Transverse colon (tissue), 4 donors: ENCODE measurements at regions not wholly inside any gene's neighbourhood (a gene's known extent, or its start where the extent isn't known, plus 50 kb on each side); places are given as distances from the start of the nearest gene placed in this dataset.
"Not testable (repeated sequence)": the region's sequence is repeated elsewhere in the genome, so short reads cannot be mapped to it uniquely, and the experiment has no call there.

ENCODE experiments used
- DNase-seq: peaks from one replicate; pipeline ENCODE4 v3.0.0-alpha.2; 2019
- H3K27ac ChIP-seq, 4 donors: fragments of 200-600 bp; sonication (generic); 2 replicates each; pipeline ENCODE4 v1.5.1; 2016 to 2018; ENCODE audit warnings: inconsistent platforms in 4 of 4
- H3K27me3 ChIP-seq: fragments of 200-600 bp; sonication (generic); 2 replicates; pipeline ENCODE4 v1.5.1; 2017; ENCODE audit warnings: inconsistent platforms
- H3K36me3 ChIP-seq, 4 donors: fragments of 200-600 bp; sonication (generic); 2 replicates each; pipeline ENCODE4 v1.5.1; 2017 to 2019; ENCODE audit warnings: inconsistent platforms in 4 of 4
- H3K4me1 ChIP-seq, 4 donors: fragments of 200-600 bp; sonication (generic); 2 replicates each; pipeline ENCODE4 v1.5.1; 2017 to 2020; ENCODE audit warnings: inconsistent platforms in 4 of 4
- H3K4me3 ChIP-seq, 4 donors: fragments of 200-600 bp; sonication (generic); 1 replicate in 1 of 4; 2 replicates in 3 of 4; pipeline versions ENCODE4 v1.5.1 to v1.6.1; 2017 to 2019; ENCODE audit warnings: inconsistent platforms in 4 of 4
- H3K9me3 ChIP-seq, 2 donors: fragments of 200-600 bp; sonication (generic); 2 replicates each; pipeline ENCODE4 v1.5.1; 2017 to 2019; ENCODE audit warnings: inconsistent platforms in 2 of 2
- EP300 ChIP-seq: sonication (generic); formaldehyde crosslinking; IDR thresholded peaks from one replicate; pipeline ENCODE4 v1.6.1; 2017; ENCODE audit warnings: antibody characterized with exemption, low read depth
- POLR2A ChIP-seq: fragments of 450-650 bp; IDR thresholded peaks from one replicate; pipeline ENCODE4 v1.6.1; 2016; ENCODE audit warnings: antibody characterized with exemption, mild to moderate bottlenecking, moderate library complexity
- POLR2AphosphoS5 ChIP-seq, 3 donors: sonication (generic); formaldehyde crosslinking; IDR thresholded peaks; one replicate each; pipeline ENCODE4 v1.6.1; 2016; ENCODE audit warnings: antibody characterized with exemption in 3 of 3
- WGBS, 2 donors: methylation state at CpG; one replicate each; pipeline ENCODE4 v1.1.5; 2018; ENCODE audit warnings: low coverage in 1 of 2; 5-methylcytosine and 5-hydroxymethylcytosine counted together
- in situ Hi-C, 4 donors: fragments of 200-750 bp; cut with MboI; loops; one replicate each; pipeline versions ENCODE4 v1.15.0 to v1.15.1; 2017; ENCODE audit warnings: low sequenced_read_pairs in 3 of 4, low pct_ligation_motif_present in 1 of 4, low pct_unique_long_range_greater_than_20kb in 1 of 4
- intact Hi-C: fragments of 100-400 bp; cut with DNase I; formaldehyde crosslinking; loops from one replicate; pipeline ENCODE4 v1.15.1; 2023; ENCODE audit warnings: low total_unique reads
- TF ChIP-seq, protein P1 (sequence below), 5 experiments: fragments of 200-600 bp in 3 of 5; fragments of 450-650 bp in 2 of 5; sonication (generic) in 3 of 5; IDR thresholded peaks; 1 replicate in 2 of 5; 2 replicates in 3 of 5; pipeline ENCODE4 v1.5.1; 2016 to 2017; ENCODE audit warnings: antibody characterized with exemption in 5 of 5, inconsistent platforms in 3 of 5, mild to moderate bottlenecking in 2 of 5, moderate library complexity in 1 of 5

DNA sequence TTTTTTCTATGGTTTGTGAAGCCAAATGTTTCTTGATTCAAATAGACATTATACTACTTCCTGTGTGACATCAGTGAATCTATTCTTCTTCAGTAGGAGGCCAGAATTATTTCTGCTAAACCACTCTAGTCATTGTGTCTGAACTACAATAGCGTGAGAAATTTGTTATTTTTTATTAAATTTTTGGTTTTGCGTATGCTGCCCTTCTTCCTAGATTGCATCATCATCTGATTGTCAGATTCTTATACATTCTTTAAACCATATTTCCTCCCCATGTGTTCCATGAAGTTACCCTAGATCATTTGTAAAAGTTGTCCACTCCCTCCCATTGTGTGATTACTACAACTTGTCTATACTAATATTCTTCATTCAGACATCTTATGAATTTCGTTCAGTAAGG lies 187.8 kb upstream of the SPRY2 start:
- WGBS, 2 donors, result 86 to 92% methylated on average over 3 of the region's 3 CpGs
- no peaks in the 10 kb centered on the region for H3K36me3 ChIP-seq
- no peak overlapping the region for H3K27ac ChIP-seq
- no peak overlapping the region for H3K4me3 ChIP-seq
- H3K27me3 ChIP-seq, result no peaks in the 10 kb centered on the region
- no peaks in the 10 kb centered on the region for H3K9me3 ChIP-seq
- DNase-seq, result no peak
- intact Hi-C loops (loop anchor here (5.0 kb wide), 1 partner anchor 529 kb away; no protein-coding TSS in a partner anchor), in situ Hi-C loops (no loop called here)
- no peaks in the 10 kb centered on the region for H3K4me1 ChIP-seq
- TF ChIP-seq, protein P1, sequence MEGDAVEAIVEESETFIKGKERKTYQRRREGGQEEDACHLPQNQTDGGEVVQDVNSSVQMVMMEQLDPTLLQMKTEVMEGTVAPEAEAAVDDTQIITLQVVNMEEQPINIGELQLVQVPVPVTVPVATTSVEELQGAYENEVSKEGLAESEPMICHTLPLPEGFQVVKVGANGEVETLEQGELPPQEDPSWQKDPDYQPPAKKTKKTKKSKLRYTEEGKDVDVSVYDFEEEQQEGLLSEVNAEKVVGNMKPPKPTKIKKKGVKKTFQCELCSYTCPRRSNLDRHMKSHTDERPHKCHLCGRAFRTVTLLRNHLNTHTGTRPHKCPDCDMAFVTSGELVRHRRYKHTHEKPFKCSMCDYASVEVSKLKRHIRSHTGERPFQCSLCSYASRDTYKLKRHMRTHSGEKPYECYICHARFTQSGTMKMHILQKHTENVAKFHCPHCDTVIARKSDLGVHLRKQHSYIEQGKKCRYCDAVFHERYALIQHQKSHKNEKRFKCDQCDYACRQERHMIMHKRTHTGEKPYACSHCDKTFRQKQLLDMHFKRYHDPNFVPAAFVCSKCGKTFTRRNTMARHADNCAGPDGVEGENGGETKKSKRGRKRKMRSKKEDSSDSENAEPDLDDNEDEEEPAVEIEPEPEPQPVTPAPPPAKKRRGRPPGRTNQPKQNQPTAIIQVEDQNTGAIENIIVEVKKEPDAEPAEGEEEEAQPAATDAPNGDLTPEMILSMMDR (IDR thresholded peaks at IDR 0.05), result no peak
- TF ChIP-seq EP300 (no peak), POLR2AphosphoS5 (IDR thresholded peaks at IDR 0.05) (no peak), POLR2A (no peak)

GRCh38 chr13:80527400-80527799 lies 186.5 kb upstream of the SPRY2 start:
- TF ChIP-seq EP300, result no peak
- TF ChIP-seq, protein P1 (IDR thresholded peaks at IDR 0.05), result no peak
- TF ChIP-seq POLR2AphosphoS5 (IDR thresholded peaks at IDR 0.05), result no peak
- no peak for TF ChIP-seq POLR2A
- 75 to 81% methylated on average over 1 to 2 of the region's 2 CpGs for WGBS, 2 donors
- H3K4me1 ChIP-seq, result no peaks in the 10 kb centered on the region
- DNase-seq, result no peak
- no peak overlapping the region for H3K27ac ChIP-seq
- intact Hi-C loops (loop anchor here (5.0 kb wide), 1 partner anchor 530 kb away; no protein-coding TSS in a partner anchor), in situ Hi-C loops (no loop called here)
- H3K36me3 ChIP-seq, result no peaks in the 10 kb centered on the region
- no peaks in the 10 kb centered on the region for H3K27me3 ChIP-seq
- no peaks in the 10 kb centered on the region for H3K9me3 ChIP-seq
- no peak overlapping the region for H3K4me3 ChIP-seq

DNA sequence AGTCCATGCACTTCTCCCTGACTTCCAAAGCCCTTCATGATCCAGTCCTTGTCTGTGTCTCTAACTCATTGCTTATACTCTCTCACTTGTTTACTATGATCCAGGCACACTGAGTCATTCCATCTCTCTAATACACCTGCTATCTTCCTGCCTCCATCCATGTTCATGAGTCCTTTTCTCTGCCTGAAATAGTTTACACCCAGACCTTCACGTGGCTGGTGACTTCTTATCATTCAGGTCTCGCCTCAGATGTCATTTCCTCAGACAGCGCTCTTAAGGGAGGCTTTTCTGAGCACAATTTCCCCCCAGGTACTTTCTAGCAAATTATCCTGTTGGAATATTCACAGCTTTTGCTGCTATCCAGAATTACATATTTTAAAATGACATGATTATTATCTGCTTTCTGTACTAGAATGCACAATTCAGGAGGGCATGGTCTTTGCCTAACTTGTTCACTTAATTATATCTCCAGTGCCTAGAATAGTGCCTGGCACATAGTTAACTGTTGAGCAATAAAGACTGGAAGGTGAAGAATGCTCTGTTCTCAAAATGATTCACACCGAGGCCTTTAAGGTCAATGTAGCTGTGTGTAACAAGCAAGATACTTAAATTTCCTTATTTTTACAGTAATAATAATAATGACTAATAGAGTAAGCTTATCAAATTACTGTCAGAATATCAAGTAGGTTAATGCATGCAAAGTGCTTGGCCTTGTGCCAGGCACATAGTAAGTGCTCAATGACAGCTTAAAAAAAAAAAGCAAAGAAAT lies 183.7 kb upstream of the SPRY2 start:
- DNase-seq, result no peak
- intact Hi-C loops (loop anchor here (5.0 kb wide), 1 partner anchor 533 kb away; no protein-coding TSS in a partner anchor), in situ Hi-C loops (no loop called here)
- TF ChIP-seq EP300 (no peak), POLR2AphosphoS5 (IDR thresholded peaks at IDR 0.05) (no peak), POLR2A (no peak)
- TF ChIP-seq, protein P1 (IDR thresholded peaks at IDR 0.05), result no peak
- no peaks in the 10 kb centered on the region for H3K9me3 ChIP-seq
- H3K27me3 ChIP-seq, result no peaks in the 10 kb centered on the region
- H3K4me3 ChIP-seq, result no peak overlapping the region
- H3K27ac ChIP-seq, result no peak overlapping the region
- H3K4me1 ChIP-seq, result no peaks in the 10 kb centered on the region
- WGBS, 2 donors, result 85 to 90% methylated on average over 4 of the region's 4 CpGs
- H3K36me3 ChIP-seq, result no peaks in the 10 kb centered on the region

DNA sequence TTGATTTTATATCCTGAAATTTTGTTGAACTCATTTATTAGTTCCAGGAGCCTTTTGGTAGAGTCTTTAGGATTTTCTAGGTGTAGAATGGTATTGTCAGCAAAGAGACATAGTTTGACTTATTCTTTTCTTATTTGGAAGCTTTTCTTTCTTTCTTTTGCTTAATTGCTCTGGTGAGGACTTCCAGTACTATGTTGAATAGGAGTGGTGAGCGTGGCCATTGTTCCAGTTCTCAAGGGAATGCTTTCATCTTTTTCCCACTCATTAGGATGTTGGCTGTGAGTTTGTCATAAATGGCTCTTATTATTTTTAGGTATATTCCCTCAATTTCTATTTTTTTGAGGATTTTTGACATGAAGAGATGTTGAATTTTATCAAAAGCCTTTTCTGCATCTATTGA lies 182.2 kb upstream of the SPRY2 start:
- DNase-seq, result no peak
- TF ChIP-seq, protein P1 (IDR thresholded peaks at IDR 0.05), result no peak
- TF ChIP-seq EP300 (no peak), POLR2AphosphoS5 (IDR thresholded peaks at IDR 0.05) (no peak), POLR2A (no peak)
- no peak overlapping the region for H3K27ac ChIP-seq
- in situ Hi-C loops (no loop called here), intact Hi-C loops (no loop called here)
- no peaks in the 10 kb centered on the region for H3K4me1 ChIP-seq
- H3K4me3 ChIP-seq, result no peak overlapping the region
- H3K36me3 ChIP-seq, result no peaks in the 10 kb centered on the region
- no peaks in the 10 kb centered on the region for H3K27me3 ChIP-seq
- WGBS, 2 donors, result 75 to 91% methylated on average over 1 of the region's 1 CpG
- H3K9me3 ChIP-seq, result no peaks in the 10 kb centered on the region

GRCh38 chr13:80522463-80522862 lies 181.5 kb upstream of the SPRY2 start:
- in situ Hi-C loops, H3K27me3 ChIP-seq, intact Hi-C loops, DNase-seq, H3K4me3 ChIP-seq, H3K4me1 ChIP-seq, H3K36me3 ChIP-seq, H3K9me3 ChIP-seq, H3K27ac ChIP-seq: not testable (repeated sequence)
- WGBS, 2 donors, result 44% methylated on average over 1 of the region's 1 CpG; no CpG with 5 or more reads in 1 of the 2 donors
